ENCODE measurements at regions not wholly inside any gene's neighbourhood (a gene's known extent, or its start where the extent isn't known, plus 50 kb on each side); places are given as distances from the start of the nearest gene placed in this dataset.

- TF ChIP-seq REST (IDR thresholded peaks at IDR 0.05; ENCODE audit: insufficient read depth in 1 of 2, low read depth in 2 of 2, low read length in 2 of 2) (no peak), TAF1 (IDR thresholded peaks at IDR 0.05; ENCODE audit: borderline replicate concordance, insufficient read depth, low read length) (no peak), FOXP2 (optimal IDR thresholded peaks at IDR 0.05; ENCODE audit: borderline replicate concordance, extremely low read depth, extremely low read length, insufficient read depth) (no peak), POLR2AphosphoS5 (IDR thresholded peaks at IDR 0.05; ENCODE audit: low read depth, low read length) (no peak)
Measured at GRCh38 chr6:159430323-159430722, 261.1 kb downstream of the FNDC1 start.

- TF ChIP-seq SIN3A (IDR thresholded peaks at IDR 0.05; ENCODE audit: borderline replicate concordance, insufficient read depth, low read length) = no peak
- no peak for TF ChIP-seq REST (IDR thresholded peaks at IDR 0.05; ENCODE audit: insufficient read depth in 1 of 2, low read depth in 2 of 2, low read length in 2 of 2)
- TF ChIP-seq POLR2AphosphoS5 (IDR thresholded peaks at IDR 0.05; ENCODE audit: low read depth, low read length) = no peak
Measured at GRCh38 chr6:159429433-159429832, 260.2 kb downstream of the FNDC1 start.

GRCh38 chr6:159427771-159428170, 258.6 kb downstream of the FNDC1 start:
- no peak for TF ChIP-seq TAF1 (IDR thresholded peaks at IDR 0.05; ENCODE audit: borderline replicate concordance, insufficient read depth, low read length)
- TF ChIP-seq REST (IDR thresholded peaks at IDR 0.05; ENCODE audit: insufficient read depth in 1 of 2, low read depth in 2 of 2, low read length in 2 of 2) = no peak
- TF ChIP-seq SIN3A (IDR thresholded peaks at IDR 0.05; ENCODE audit: borderline replicate concordance, insufficient read depth, low read length) = no peak
- TF ChIP-seq POLR2AphosphoS5 (IDR thresholded peaks at IDR 0.05; ENCODE audit: low read depth, low read length) = no peak
- TF ChIP-seq FOXP2 (optimal IDR thresholded peaks at IDR 0.05; ENCODE audit: borderline replicate concordance, extremely low read depth, extremely low read length, insufficient read depth) = no peak

GRCh38 chr6:159427335-159427734, 258.1 kb downstream of the FNDC1 start:
- TF ChIP-seq FOXP2 (optimal IDR thresholded peaks at IDR 0.05; ENCODE audit: borderline replicate concordance, extremely low read depth, extremely low read length, insufficient read depth) = no peak
- no peak for TF ChIP-seq POLR2AphosphoS5 (IDR thresholded peaks at IDR 0.05; ENCODE audit: low read depth, low read length)
- TF ChIP-seq TAF1 (IDR thresholded peaks at IDR 0.05; ENCODE audit: borderline replicate concordance, insufficient read depth, low read length) = no peak
- TF ChIP-seq REST (IDR thresholded peaks at IDR 0.05; ENCODE audit: insufficient read depth in 1 of 2, low read depth in 2 of 2, low read length in 2 of 2) = no peak
- TF ChIP-seq SIN3A (IDR thresholded peaks at IDR 0.05; ENCODE audit: borderline replicate concordance, insufficient read depth, low read length) = no peak

GRCh38 chr6:159425421-159425820, 256.2 kb downstream of the FNDC1 start:
- TF ChIP-seq REST (IDR thresholded peaks at IDR 0.05; ENCODE audit: insufficient read depth in 1 of 2, low read depth in 2 of 2, low read length in 2 of 2) = no peak
- TF ChIP-seq SIN3A (IDR thresholded peaks at IDR 0.05; ENCODE audit: borderline replicate concordance, insufficient read depth, low read length) = no peak
- TF ChIP-seq POLR2AphosphoS5 (IDR thresholded peaks at IDR 0.05; ENCODE audit: low read depth, low read length) = no peak
- no peak for TF ChIP-seq TAF1 (IDR thresholded peaks at IDR 0.05; ENCODE audit: borderline replicate concordance, insufficient read depth, low read length)
- TF ChIP-seq FOXP2 (optimal IDR thresholded peaks at IDR 0.05; ENCODE audit: borderline replicate concordance, extremely low read depth, extremely low read length, insufficient read depth) = no peak
